Lower leg skin (tissue), 3 donors: ENCODE measurements at regions not wholly inside any gene's neighbourhood (a gene's known extent, or its start where the extent isn't known, plus 50 kb on each side); places are given as distances from the start of the nearest gene placed in this dataset.

Experiments
- POLR2A ChIP-seq, 2 donors: fragments of 450-650 bp; IDR thresholded peaks; one replicate each; pipeline ENCODE4 v1.6.1; 2016 to 2017; ENCODE audit warnings: antibody characterized with exemption in 2 of 2, mild to moderate bottlenecking in 1 of 2, moderate library complexity in 1 of 2
- TF ChIP-seq, protein P1 (sequence below), 3 donors: fragments of 450-650 bp; IDR thresholded peaks; one replicate each; pipeline ENCODE4 v1.5.1; 2016; ENCODE audit warnings: antibody characterized with exemption in 3 of 3, mild to moderate bottlenecking in 3 of 3, moderate library complexity in 2 of 3

DNA sequence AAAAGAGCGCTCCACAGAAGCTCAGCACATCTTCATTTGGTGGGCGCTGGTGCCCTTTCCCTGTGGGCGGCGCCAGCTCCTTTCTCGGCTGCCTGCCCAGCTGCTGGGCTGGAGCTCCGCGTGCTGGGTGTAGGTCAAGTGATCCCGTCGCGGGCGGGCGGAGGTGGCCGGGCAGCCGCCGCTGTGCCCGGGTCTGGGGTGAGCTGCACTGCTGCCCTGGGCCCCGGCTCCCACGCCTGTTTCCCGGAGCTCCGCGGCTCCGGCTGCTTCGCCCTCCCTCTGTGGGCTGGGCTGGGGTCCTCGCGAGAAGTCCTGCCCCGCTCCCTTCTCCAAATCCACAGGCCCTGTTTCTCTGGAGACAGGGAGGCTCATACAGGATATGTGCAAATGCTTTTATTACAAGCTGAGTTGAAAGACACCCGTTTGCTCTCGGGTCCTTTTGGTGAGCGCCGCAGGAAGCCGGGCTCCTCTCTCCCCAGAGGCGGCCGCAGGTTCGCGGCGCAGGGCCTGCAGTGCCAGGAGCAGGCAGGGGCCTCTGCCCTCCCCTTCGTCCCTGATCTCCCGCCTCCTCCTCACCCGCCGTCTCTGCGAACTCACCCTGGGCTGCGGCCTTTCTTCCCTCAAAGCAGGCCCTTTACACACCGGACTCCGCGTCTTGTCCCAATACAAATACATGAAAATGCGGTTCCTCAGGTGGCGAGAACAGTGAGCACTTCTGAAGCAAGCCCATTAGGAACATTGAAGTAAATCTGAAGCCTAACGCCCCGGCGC lies 67.8 kb upstream of the CAPRIN2 start:
- TF ChIP-seq, protein P1, sequence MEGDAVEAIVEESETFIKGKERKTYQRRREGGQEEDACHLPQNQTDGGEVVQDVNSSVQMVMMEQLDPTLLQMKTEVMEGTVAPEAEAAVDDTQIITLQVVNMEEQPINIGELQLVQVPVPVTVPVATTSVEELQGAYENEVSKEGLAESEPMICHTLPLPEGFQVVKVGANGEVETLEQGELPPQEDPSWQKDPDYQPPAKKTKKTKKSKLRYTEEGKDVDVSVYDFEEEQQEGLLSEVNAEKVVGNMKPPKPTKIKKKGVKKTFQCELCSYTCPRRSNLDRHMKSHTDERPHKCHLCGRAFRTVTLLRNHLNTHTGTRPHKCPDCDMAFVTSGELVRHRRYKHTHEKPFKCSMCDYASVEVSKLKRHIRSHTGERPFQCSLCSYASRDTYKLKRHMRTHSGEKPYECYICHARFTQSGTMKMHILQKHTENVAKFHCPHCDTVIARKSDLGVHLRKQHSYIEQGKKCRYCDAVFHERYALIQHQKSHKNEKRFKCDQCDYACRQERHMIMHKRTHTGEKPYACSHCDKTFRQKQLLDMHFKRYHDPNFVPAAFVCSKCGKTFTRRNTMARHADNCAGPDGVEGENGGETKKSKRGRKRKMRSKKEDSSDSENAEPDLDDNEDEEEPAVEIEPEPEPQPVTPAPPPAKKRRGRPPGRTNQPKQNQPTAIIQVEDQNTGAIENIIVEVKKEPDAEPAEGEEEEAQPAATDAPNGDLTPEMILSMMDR (IDR thresholded peaks at IDR 0.05) = no peak
- no peak for TF ChIP-seq POLR2A (IDR thresholded peaks at IDR 0.05)
